Activated CD4-positive, alpha-beta T cell treated with anti-CD3 and anti-CD28 coated beads, Interleukin-2, amount 10 ng/mL, durations not matched to agents 7 days and 5 days (primary cell): ENCODE measurements at regions not wholly inside any gene's neighbourhood (a gene's known extent, or its start where the extent isn't known, plus 50 kb on each side); places are given as distances from the start of the nearest gene placed in this dataset.
A peak's percentile ranks its signal among the peaks of the same experiment; 100 is the strongest.

Source experiments
- CTCF ChIA-PET: fragments of 350-600 bp; sonication (Branson Sonifier 250); formaldehyde crosslinking; loops from one replicate; lab custom pipeline; 2021; ENCODE audit warnings: antibody characterized with exemption; lab: Charles Lee
- POLR2A ChIA-PET: fragments of 350-600 bp; sonication (Branson Sonifier 250); formaldehyde crosslinking; loops from one replicate; lab custom pipeline; 2021; ENCODE audit warnings: antibody characterized with exemption; lab: Charles Lee
- DNase-seq: peaks from one replicate; pipeline ENCODE4 v3.0.0-alpha.2; 2020
- H3K27ac Mint-ChIP-seq: one replicate; pipeline ENCODE4 v1.8.0; 2021; ENCODE audit warnings: mild to moderate bottlenecking, moderate library complexity, mixed read lengths
- H3K27me3 Mint-ChIP-seq: one replicate; pipeline ENCODE4 v1.8.0; 2021; ENCODE audit warnings: mixed read lengths
- H3K36me3 Mint-ChIP-seq: one replicate; pipeline ENCODE4 v1.8.0; 2021; ENCODE audit warnings: low read depth, mixed read lengths
- H3K4me1 Mint-ChIP-seq: one replicate; pipeline ENCODE4 v1.8.0; 2021; ENCODE audit warnings: mixed read lengths
- H3K4me3 Mint-ChIP-seq: one replicate; pipeline ENCODE4 v1.8.0; 2021; ENCODE audit warnings: mild to moderate bottlenecking, moderate library complexity, mixed read lengths
- H3K9me3 Mint-ChIP-seq: one replicate; pipeline ENCODE4 v1.8.0; 2021; ENCODE audit warnings: mixed read lengths

GRCh38 chr12:31837913-31838312, 109.1 kb upstream of the AMN1 start:
- Mint-ChIP-seq H3K4me3 (no peak overlapping the region), H3K36me3 (peaks cover 13% of the 10 kb centered on the region)

GRCh38 chr12:31835276-31835882, 106.6 kb upstream of the AMN1 start:
- peaks cover 27% of the 10 kb centered on the region for H3K4me1 Mint-ChIP-seq
- H3K36me3 Mint-ChIP-seq, result peaks cover 34% of the 10 kb centered on the region
- CTCF ChIA-PET, result interaction anchor here (0.6 to 1.0 kb wide), 2 partner anchors 31 to 198 kb away, joined by 3 read pairs; no protein-coding TSS in a partner anchor
- H3K27me3 Mint-ChIP-seq, result no peaks in the 10 kb centered on the region
- no peak for DNase-seq
- POLR2A ChIA-PET, result no interaction called here
- peaks cover 44% of the 10 kb centered on the region for H3K9me3 Mint-ChIP-seq
- H3K4me3 Mint-ChIP-seq, result no peak overlapping the region
- no peak overlapping the region for H3K27ac Mint-ChIP-seq

More at GRCh38 chr12:31837913-31838312, 109.1 kb upstream of the AMN1 start:
- peaks cover 8% of the 10 kb centered on the region for H3K4me1 Mint-ChIP-seq
- peaks cover 33% of the 10 kb centered on the region for H3K9me3 Mint-ChIP-seq
- H3K27me3 Mint-ChIP-seq, result no peaks in the 10 kb centered on the region
- ChIA-PET POLR2A (no interaction called here), CTCF (interaction anchor here (0.9 kb wide), 1 partner anchor 13 kb away, joined by 3 read pairs; no protein-coding TSS in a partner anchor)
- DNase-seq, result no peak
- H3K27ac Mint-ChIP-seq, result no peak overlapping the region

- H3K4me1 Mint-ChIP-seq, result peaks cover 27% of the 10 kb centered on the region
Measured at GRCh38 chr12:31834150-31834549, 105.3 kb upstream of the AMN1 start.

GRCh38 chr12:31832740-31833729, 104.2 kb upstream of the AMN1 start:
- Mint-ChIP-seq H3K4me3 (no peak overlapping the region), H3K27me3 (no peaks in the 10 kb centered on the region), H3K36me3 (peaks cover 42% of the 10 kb centered on the region), H3K4me1 (peaks cover 28% of the 10 kb centered on the region), H3K27ac (peak overlapping the region; percentile 86), H3K9me3 (peaks cover 49% of the 10 kb centered on the region)
- DNase-seq, result peak; percentile 51
- ChIA-PET POLR2A (no interaction called here), CTCF (interaction anchor here (0.6 kb wide), 1 partner anchor 69 kb away, joined by 4 read pairs; no protein-coding TSS in a partner anchor)

More at GRCh38 chr12:31834150-31834549, 105.3 kb upstream of the AMN1 start:
- Mint-ChIP-seq H3K36me3 (peaks cover 39% of the 10 kb centered on the region), H3K27me3 (no peaks in the 10 kb centered on the region), H3K4me3 (no peak overlapping the region), H3K9me3 (peaks cover 52% of the 10 kb centered on the region), H3K27ac (no peak overlapping the region)
- POLR2A ChIA-PET, result no interaction called here
- CTCF ChIA-PET, result no interaction called here
- no peak for DNase-seq

GRCh38 chr12:31828071-31828470, 99.2 kb upstream of the AMN1 start:
- Mint-ChIP-seq H3K9me3 (peaks cover 53% of the 10 kb centered on the region), H3K4me3 (no peak overlapping the region), H3K36me3 (peaks cover 39% of the 10 kb centered on the region), H3K27me3 (no peaks in the 10 kb centered on the region), H3K4me1 (peaks cover 25% of the 10 kb centered on the region), H3K27ac (no peak overlapping the region)
- DNase-seq, result no peak
- ChIA-PET POLR2A (no interaction called here), CTCF (no interaction called here)

GRCh38 chr12:31822761-31823160, 93.9 kb upstream of the AMN1 start:
- Mint-ChIP-seq H3K27ac (no peak overlapping the region), H3K9me3 (peaks cover 28% of the 10 kb centered on the region), H3K4me1 (peaks cover under 1% of the 10 kb centered on the region), H3K27me3 (no peaks in the 10 kb centered on the region), H3K36me3 (peaks cover 6% of the 10 kb centered on the region), H3K4me3 (no peak overlapping the region)
- no peak for DNase-seq
- ChIA-PET CTCF (interaction anchor here (0.6 kb wide), 1 partner anchor 11 kb away, joined by 3 read pairs; no protein-coding TSS in a partner anchor), POLR2A (no interaction called here)

GRCh38 chr12:31821484-31821883, 92.7 kb upstream of the AMN1 start:
- Mint-ChIP-seq H3K27me3 (no peaks in the 10 kb centered on the region), H3K4me1 (no peaks in the 10 kb centered on the region), H3K9me3 (peaks cover 32% of the 10 kb centered on the region), H3K27ac (no peak overlapping the region), H3K4me3 (no peak overlapping the region), H3K36me3 (peaks cover 5% of the 10 kb centered on the region)
- DNase-seq, result no peak
- CTCF ChIA-PET, result no interaction called here
- POLR2A ChIA-PET, result no interaction called here

- Mint-ChIP-seq H3K36me3 (peaks cover 5% of the 10 kb centered on the region), H3K9me3 (peaks cover 32% of the 10 kb centered on the region), H3K27me3 (no peaks in the 10 kb centered on the region), H3K27ac (no peak overlapping the region), H3K4me3 (no peak overlapping the region), H3K4me1 (no peaks in the 10 kb centered on the region)
- POLR2A ChIA-PET, result no interaction called here
- DNase-seq, result no peak
- CTCF ChIA-PET, result interaction anchor here (0.6 kb wide), 1 partner anchor 69 kb away, joined by 3 read pairs; no protein-coding TSS in a partner anchor
Measured at GRCh38 chr12:31820832-31821231, 92.0 kb upstream of the AMN1 start.

GRCh38 chr12:31819427-31819826, 90.6 kb upstream of the AMN1 start:
- POLR2A ChIA-PET, result no interaction called here
- Mint-ChIP-seq H3K27ac (no peak overlapping the region), H3K36me3 (peaks cover 5% of the 10 kb centered on the region), H3K27me3 (no peaks in the 10 kb centered on the region), H3K4me3 (no peak overlapping the region), H3K4me1 (no peaks in the 10 kb centered on the region), H3K9me3 (peaks cover 25% of the 10 kb centered on the region)
- DNase-seq, result no peak
- CTCF ChIA-PET, result interaction anchor here (0.7 kb wide), 1 partner anchor 167 kb away, joined by 4 read pairs; no protein-coding TSS in a partner anchor

GRCh38 chr12:31818623-31819268, 89.9 kb upstream of the AMN1 start:
- Mint-ChIP-seq H3K4me1 (no peaks in the 10 kb centered on the region), H3K27me3 (no peaks in the 10 kb centered on the region), H3K9me3 (peaks cover 19% of the 10 kb centered on the region), H3K27ac (no peak overlapping the region), H3K4me3 (no peak overlapping the region), H3K36me3 (peaks cover 1% of the 10 kb centered on the region)
- ChIA-PET POLR2A (no interaction called here), CTCF (interaction anchor here (0.7 to 1.1 kb wide), 2 partner anchors 14 to 168 kb away, joined by 3 to 4 read pairs; no protein-coding TSS in a partner anchor)
- DNase-seq, result no peak

- POLR2A ChIA-PET, result no interaction called here
- Mint-ChIP-seq H3K36me3 (no peaks in the 10 kb centered on the region), H3K4me3 (no peak overlapping the region), H3K27me3 (no peaks in the 10 kb centered on the region), H3K27ac (no peak overlapping the region), H3K4me1 (peaks cover 5% of the 10 kb centered on the region), H3K9me3 (peaks cover 13% of the 10 kb centered on the region)
- DNase-seq, result no peak
- CTCF ChIA-PET, result interaction anchor here (0.7 to 0.8 kb wide), 2 partner anchors 9 to 23 kb away, joined by 3 to 5 read pairs; no protein-coding TSS in a partner anchor
Measured at GRCh38 chr12:31817120-31817519, 88.3 kb upstream of the AMN1 start.

GRCh38 chr12:31815096-31815495, 86.3 kb upstream of the AMN1 start:
- Mint-ChIP-seq H3K27me3 (no peaks in the 10 kb centered on the region), H3K4me1 (peaks cover 11% of the 10 kb centered on the region), H3K9me3 (peaks cover 9% of the 10 kb centered on the region), H3K27ac (no peak overlapping the region), H3K4me3 (no peak overlapping the region), H3K36me3 (no peaks in the 10 kb centered on the region)
- POLR2A ChIA-PET, result no interaction called here
- CTCF ChIA-PET, result interaction anchor here (0.6 kb wide), 1 partner anchor 62 kb away, joined by 4 read pairs; no protein-coding TSS in a partner anchor
- no peak for DNase-seq
